GM21786 (cell line): ENCODE measurements at regions not wholly inside any gene's neighbourhood (a gene's known extent, or its start where the extent isn't known, plus 50 kb on each side); places are given as distances from the start of the nearest gene placed in this dataset.
"Not testable (repeated sequence)": the region's sequence is repeated elsewhere in the genome, so short reads cannot be mapped to it uniquely, and the experiment has no call there.

Experiments used
- ATAC-seq: cut with Tn5 transposase; IDR thresholded peaks from one replicate; pipeline ENCODE4 v1.9.1; 2021; ENCODE audit not compliant: unreplicated experiment

DNA sequence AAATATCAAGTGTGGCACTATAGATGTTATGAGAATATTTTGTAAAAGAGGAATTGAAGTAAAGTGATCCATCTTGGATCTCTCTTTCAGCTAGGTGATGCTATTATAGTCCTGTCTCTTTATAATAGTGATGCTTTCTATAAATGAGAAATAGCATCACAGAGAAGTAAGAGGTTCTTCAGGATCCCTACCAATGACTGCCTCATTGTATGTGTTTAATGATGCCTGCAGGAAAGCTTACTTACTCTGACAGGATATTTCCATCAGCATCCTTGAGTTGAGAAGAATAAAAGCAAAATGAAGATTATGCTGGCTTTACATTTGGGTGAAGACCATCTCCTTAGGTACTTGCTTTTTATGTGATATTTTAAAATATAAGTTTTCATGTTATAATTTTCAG lies 846.0 kb upstream of the LRFN5 start:
- no peak for ATAC-seq

DNA sequence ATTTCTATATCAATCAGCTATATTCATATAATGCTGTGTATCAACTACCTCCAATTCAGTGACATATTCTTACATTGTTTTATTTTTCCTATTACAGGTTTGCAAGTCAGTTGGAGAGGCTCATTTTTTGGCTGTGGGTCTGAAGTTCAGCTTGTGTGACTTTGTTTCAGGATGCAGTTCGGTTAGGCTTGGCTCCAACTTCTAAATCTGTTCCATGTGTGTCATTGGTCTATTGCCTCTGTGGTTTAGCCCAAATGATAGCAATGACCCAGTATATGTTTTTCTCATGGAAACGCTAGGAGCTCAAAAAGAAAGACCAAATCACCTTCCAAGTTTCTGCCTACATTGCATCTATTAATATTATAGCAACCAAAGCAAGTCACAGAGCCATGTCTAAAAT lies 848.6 kb upstream of the LRFN5 start:
- ATAC-seq = no peak

DNA sequence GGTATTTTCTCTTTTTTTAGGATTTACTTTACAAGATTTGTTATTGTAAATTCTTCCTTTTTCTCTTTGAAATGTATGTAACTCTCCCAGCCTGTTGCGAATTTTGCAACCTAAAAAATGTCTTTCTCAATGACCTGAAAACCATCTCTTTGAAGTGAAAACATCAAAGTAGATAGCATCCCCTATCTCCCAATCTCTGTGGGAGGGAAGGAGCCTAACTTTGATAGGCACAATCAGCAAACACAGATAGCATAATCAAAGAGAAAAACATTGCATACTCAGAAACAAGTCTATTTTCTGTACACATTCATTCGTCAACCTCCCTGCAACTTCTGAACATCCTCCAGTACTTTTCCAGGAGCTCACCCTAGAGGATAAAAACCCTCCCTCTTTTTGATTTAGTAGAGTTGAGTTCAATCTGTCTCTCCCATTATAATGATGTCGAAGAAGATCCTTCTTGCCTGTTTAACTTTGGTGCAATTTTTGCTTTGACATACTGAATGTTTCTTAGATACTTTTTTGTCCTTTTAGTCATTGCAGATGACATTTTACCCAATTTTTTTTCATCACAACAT lies 849.2 kb upstream of the LRFN5 start:
- no peak for ATAC-seq

DNA sequence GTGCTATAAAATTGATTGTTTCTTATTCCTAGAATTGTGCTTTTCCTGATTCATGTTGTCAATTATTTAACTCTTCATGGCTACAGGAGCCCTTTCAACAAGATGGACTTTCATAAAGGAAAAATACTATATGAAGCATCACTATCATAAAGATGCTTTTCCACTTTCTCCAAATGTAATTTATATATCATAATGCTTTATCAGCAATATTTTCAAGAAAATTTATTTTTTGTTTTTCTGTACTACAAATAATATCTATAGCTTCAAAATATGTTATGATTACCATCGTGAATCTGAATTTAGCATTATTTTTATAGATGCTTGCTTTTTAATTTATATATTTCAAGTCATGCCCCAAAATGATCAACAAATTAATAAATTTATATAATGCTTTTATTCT lies 873.5 kb upstream of the LRFN5 start:
- no peak for ATAC-seq

DNA sequence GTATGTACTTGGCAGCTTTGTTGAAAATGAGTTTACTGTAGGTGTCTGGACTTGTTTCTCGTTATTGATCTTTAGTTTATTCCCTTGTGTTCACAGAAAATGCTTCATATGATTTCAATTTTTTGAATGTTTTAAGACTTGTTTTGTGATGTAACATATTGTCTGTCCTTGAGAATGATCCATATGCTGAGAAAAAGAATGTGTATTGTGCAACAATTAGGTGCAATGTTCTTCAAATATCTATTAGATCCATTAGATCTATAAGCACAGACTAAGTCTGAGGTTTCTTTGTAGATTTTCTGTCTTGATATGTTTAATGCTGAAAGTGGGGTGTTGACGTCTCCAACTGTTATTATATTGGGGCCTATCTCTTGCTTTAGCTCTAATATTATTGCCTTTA lies 879.6 kb upstream of the LRFN5 start:
- no peak for ATAC-seq

DNA sequence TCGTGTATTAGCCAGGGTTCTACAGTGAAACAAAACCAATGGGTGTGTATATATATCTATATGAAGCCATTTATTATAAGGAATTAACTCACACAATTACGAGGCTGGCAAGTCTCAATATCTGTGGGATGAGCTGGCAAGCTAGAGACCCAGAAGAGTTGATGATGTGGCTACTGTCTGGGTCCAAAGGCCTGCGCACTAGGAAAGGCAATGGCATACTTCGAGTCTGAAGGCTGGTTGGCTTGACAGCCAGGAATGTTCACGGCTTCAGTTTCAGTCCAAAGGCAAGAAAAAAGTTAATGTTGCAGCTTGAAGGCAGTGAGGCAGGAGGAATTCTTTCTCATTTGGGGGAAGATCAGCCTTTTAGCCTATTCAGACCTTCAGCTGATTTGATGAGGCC lies 893.3 kb upstream of the LRFN5 start:
- ATAC-seq = no peak

DNA sequence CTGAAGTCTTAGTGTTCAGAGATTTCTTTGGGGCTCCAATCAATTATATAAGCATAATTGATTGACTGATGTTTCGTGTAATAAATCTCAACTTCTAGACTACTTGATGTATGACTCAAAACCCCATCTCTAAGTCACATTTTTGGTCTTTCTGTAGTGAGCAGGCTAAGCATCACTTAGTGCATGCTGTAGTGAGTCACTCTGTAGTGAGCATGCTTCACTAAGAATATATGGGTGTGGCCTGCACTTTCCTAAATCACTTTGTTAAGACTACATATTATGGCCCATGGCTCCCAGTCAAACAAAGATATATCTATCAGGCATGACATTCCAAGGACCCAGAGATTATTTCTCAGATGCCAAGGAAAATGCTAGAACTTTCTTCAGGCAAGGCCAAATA lies 909.4 kb upstream of the LRFN5 start:
- ATAC-seq = no peak

DNA sequence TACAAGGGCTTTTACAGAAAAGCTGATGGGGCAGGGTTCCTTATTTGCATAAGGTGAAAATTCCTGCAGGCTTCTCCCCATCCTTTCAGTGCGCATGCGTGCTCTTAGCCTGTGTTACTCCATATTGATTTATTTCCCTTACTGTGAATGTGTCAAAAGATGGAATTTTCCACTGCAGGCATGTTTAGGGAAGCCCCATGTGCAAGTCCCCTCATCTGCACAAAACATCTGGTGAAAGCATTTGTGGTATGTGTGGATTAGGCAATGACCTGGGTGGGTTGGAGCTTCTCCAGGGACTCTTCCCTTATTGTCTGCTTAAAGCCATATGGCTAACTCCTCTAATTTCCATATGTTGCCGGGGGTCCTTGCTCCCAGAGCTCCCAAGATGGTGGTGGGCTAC lies 912.7 kb upstream of the LRFN5 start:
- ATAC-seq = no peak

DNA sequence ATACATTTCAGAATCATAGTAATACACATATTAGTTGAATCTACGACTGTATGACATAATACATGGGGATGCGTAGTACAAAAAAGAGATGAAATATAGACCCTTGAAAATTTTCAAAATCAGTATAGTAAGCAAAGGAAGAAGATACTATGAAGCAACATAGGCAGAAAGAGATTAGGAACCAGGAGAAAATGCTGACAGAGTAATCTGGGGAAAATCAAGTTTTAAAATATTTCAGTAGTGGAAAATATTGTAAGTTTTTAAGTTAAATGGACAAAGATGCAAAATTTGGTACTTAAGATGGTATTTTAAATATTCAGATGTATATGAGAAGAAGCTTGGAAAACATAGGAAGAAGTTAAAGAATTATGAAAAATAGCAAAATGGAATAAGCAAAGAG lies 915.6 kb upstream of the LRFN5 start:
- no peak for ATAC-seq

DNA sequence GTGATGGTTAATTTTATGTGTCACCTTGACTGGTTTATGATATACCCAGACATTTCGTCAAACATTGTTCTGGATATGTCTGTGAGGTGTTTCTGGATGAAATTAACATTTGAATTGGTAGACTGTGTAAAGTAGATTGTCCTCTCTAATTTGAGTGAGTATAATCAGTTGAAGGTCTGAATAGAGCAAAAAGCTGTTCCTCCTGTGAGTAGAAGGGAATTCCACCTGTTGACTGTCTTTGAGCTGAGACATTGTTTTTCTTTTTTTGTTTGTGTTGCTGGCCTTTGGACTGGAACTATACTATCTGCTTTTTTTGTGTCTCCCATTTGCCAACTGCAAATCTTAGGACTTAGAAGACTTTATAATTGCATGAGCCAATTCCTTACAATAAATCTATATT lies 920.9 kb upstream of the LRFN5 start:
- ATAC-seq = no peak

DNA sequence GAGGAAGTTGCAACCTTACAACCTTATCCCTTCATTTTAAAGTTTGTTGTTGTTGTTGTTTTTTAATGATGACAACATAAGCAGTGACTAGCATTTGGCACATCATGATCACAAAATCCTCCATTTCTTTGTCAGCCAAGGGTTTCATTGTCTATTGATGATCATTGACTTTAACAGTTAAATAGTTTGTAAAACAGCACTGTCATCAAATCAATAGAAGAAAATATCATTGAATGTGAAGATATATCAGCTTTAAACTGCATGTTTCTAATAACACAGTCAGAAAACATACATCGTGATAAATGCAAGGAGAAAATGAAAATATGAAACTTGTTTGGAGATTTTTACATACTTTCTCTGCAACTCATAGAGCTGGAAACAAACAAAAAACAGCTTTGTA lies 922.3 kb upstream of the LRFN5 start:
- ATAC-seq = no peak

DNA sequence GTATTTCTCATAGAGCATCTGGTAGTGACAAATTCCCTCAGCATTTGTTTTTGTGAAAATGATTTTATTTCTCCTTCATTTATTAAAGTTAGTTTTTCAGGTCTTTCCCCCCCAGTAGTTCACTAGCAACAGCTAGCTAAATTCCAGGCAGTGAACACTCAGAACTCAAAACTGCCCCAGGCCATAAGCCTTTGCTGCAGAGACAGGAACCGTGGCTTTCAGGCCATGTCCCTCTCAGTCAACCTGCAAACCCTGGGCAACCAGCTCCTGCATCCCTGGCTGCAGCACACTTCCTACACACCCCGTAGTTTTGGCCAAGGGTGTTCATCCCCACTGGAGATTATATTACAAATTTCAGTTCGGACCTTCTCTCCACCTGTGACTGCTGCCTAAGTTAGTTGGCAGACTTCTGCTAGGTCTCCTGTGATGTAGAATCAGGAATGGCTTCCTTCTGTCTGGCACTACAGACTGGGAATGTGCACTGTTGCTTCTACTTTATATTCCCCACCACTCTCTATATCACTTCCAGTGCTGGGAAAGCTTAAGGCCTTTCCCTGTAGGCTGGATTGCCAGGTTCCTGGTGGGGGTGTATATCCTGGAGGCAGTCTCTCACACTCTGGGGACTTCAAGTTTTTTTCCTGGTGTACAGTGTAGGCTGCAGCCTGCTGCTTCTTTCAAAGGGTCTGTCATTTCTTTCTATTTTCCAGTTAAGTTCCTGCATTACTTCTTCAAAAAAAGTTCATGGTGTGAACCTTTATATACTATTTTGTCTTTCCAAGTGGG lies 924.4 kb upstream of the LRFN5 start:
- ATAC-seq = no peak

DNA sequence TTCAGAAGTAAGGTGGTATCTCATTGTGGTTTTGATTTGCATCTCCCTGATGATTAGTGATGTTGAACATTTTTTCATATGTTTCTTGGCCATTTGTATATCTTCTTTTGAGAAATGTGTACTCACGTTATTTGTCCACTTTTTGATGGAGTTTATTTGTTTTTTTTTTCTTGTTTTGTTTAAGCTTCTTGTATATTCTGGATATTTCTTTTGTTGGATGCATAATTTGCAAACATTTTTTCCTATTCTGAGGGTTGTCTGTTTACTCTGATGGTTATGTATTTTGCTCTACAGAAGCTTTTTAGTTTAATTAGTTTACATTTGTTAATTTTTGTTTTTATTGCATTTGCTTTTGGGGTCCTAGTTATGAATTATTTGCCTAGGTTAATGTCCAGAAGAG lies 927.4 kb upstream of the LRFN5 start:
- no peak for ATAC-seq

DNA sequence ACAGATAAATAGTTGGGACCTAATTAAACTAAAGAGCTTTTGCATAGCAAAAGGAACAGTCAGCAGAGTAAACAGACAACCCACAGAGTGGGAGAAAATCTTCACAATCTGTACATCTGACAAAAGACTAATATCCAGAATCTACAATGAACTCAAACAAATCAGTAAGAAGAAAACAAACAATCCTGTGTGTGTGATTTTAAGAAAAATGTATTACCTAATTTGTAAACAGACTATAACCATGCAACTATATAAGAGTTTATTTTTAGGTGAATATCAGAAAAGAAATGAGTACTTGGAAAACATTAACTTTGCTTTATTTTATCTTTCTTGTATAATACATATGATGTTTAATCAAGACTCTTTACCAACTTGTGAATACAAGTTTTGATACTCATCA lies 929.5 kb upstream of the LRFN5 start:
- not testable (repeated sequence) for ATAC-seq

DNA sequence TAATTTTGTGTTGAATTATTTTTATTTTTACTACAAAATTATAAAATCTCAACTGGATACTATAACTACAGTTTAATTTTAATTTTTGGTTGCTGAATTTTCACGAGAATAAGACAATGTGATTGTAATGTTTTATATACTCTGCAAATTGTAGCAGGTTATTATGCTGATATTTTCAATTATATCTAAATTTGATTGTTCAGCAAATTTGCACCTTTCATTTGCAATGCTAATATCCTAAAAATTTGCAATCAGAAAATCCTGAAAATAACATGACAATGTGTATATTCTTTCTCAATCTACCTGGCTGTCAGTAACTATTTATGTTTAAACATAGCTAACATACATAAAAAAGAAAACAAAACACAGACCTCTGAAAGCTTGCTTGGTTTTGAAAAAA lies 932.2 kb upstream of the LRFN5 start:
- no peak for ATAC-seq

DNA sequence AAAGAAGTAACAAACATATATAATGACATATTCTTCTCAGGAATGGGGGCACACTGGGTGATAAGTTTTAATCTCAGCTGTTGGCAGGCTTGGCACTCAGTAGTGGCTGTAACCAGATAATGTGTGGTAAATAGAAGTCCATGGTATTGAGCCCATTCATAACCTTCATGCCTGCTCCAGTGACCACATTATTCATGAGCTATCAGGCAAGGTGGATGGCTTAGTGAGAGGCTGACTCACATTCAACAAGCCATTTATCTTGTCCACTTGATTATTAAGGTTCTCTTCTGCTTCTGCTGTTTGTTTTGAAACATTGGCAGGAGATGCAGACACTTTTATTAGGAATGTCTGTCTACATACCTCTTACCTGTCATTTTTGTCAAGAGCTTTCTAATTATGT lies 950.4 kb upstream of the LRFN5 start:
- no peak for ATAC-seq

DNA sequence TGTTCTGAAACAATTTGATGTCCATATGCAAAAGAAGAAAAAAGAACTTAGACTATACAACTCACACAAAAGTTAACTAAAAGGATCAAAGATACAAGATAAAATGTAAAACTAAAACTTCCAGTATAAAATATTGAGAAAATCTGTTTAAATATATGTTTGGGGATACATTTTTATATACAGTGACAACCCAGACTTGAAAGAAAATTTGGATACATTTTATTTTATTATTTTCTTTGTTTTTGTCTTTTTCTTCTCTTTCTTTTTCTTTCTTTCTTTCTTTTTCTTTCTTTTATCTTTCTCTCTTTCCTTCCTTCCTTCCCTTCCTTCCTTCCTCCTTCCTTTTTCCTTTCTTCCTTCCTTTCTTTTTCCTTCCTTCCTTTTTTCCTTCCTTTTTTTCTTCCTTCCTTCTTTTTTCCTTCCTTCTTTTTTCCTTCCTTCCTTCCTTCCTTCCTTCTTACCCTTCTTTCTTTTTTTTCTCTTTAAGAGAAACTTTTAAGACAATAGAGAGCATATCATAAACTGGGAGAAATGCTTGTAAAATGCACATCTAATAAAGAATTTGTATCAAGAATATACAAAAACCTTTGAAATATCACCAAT lies 954.5 kb upstream of the LRFN5 start:
- ATAC-seq = no peak

DNA sequence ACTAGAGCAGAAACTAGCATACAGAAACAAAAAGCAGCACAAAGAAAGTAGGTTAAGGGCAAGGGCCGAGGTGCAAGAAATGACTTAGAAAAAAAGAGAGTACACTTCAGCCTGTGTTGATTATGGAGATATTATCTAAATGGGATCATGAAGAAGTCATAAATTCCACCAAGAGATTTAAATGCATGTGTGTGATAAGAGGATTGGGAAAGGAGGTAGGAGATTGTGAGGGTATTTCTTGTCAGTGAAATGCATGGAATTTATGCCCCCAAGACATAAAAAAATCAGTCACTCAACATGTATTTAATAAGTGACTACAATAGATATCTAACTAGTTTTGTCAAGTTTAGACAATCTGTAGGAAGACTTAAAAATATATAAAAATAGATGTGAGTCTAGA lies 976.2 kb upstream of the LRFN5 start:
- ATAC-seq = no peak

DNA sequence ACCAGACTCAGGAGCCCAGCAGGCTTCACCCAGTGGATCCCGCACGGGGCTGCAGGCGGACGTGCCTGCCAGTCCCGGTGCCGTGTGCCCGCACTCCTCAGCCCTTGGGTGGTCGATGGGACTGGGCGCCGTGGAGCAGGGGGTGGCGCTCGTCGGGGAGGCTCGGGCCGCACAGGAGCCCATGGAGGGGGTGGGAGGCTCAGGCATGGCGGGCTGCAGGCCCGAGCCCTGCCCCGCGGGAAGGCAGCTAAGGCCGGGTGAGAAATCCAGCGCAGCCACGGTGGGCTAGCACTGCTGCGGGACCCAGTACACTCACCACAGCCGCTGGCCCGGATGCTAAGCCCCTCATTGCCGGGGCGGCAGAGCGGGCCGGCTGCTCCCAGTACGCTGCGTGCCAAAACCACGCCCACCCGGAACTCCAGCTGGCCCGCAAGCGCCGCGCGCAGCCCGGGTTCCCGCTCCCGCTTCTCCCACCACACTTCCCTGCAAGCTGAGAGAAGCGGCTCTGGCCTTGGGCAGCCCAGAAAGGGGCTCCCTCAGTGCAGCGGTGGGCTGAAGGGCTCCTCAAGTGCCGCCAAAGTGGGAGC lies 977.0 kb upstream of the LRFN5 start:
- ATAC-seq = not testable (repeated sequence)

DNA sequence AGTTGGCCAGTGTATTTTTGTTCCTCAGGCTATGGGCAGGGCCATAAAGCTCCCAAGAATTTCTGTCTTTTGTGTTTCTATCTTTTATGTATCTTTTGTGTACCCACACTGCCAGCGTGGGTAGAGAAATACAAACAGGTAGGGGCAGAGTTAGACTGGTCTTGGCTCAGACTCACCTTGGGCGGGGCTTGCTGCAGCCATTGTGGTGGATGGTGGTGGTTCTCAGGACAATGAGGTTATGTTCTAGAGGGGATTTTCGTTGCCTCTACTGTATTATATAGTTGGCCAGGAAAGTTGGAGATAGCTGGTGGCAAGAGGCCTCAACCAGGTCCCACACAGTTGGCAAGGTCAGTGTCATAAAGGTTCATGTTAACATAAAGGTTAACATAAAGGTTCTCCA lies 977.5 kb upstream of the LRFN5 start:
- no peak for ATAC-seq

DNA sequence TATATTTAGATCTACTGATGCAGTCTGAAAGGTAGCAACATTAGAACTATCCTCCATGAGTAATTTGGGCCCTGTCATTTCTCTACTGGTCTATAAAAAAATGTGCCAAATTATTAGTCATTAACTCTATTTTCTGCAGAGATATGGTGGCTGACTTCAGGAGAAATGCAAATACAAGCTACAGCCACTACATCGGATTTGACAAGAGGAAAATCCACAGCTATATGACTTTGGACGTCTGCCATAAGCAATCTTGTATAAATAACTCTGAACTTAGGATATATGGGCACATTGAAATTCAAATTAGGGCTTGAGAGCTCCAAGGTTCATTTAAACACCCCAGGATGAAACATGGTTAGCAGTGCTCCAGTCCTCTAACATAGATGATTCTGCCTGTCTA lies 983.0 kb upstream of the LRFN5 start:
- ATAC-seq = no peak

DNA sequence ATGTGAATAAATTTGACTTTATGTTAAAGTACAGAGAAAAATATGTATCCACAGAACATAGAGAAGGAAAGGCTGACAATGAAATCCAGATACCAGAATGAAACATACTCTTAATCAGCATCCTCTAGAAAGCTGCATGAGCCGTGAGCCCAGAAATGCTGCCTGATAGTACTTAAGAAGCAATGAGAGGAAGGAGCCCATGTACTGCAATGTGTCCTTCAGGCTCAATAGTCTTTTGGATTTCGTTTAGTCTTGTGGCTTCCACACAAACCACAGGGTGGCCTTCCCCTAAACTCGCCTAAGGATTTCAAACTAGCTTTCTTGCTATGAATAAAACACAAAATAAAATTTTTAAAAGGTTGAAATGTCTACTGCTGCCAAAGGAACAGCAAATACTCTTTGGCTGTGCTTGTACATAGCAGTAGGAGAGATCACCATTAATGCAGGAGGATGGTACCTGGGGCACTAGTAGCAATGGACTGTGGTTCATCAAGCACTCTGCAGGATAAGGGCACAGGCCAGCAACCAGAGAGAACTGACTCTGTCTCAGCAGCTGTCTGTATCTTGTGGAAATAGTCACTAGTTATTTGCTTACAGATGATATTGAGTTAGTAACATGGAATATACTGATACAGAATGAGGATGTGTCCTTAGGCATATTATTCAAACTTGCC lies 988.3 kb upstream of the LRFN5 start:
- ATAC-seq = no peak
